HCT116 (cell line): ENCODE measurements at regions not wholly inside any gene's neighbourhood (a gene's known extent, or its start where the extent isn't known, plus 50 kb on each side); places are given as distances from the start of the nearest gene placed in this dataset.

Source experiments
- ATAC-seq: fragments of 200-7000 bp; cut with Tn5 transposase; 2 replicates; pipeline ENCODE4 v1.9.1; 2020; ENCODE audit warnings: mild to moderate bottlenecking, moderate library complexity
- BruUV-seq: library from RNA; stranded (reverse); fragments of 400-500 nt; replicated peaks from 2 replicates; lab custom pipeline; 2021; lab: Mats Ljungman, UMichigan
- CTCF ChIA-PET: fragments of 300-600 bp; sonication (Branson Sonifier 250); formaldehyde crosslinking; loops from one replicate; lab custom pipeline; 2021; ENCODE audit warnings: antibody characterized with exemption; lab: Charles Lee
- POLR2A ChIA-PET: fragments of 300-600, 350-600 bp; sonication (Branson Sonifier 250); formaldehyde crosslinking; loops from one replicate; lab custom pipeline; 2021; ENCODE audit warnings: antibody characterized with exemption; lab: Charles Lee
- RAD21 ChIA-PET, 2 experiments: fragments of 300-600 bp; sonication (Branson Sonifier 250); formaldehyde crosslinking; loops; one replicate each; lab custom pipeline; 2023; ENCODE audit warnings: low total read pairs in 2 of 2; ENCODE audit not compliant: uncharacterized antibody in 2 of 2, unreplicated experiment in 2 of 2, low non-redundant PET in 1 of 2; lab: Charles Lee
- DNase-seq: peaks from one replicate; pipeline ENCODE4 v3.0.0-alpha.2; 2010; ENCODE audit warnings: low read depth, low spot score
- H2AFZ ChIP-seq: fragments of 200-600 bp; shearing (Covaris generic), sonication (generic); 2 replicates; pipeline ENCODE4 v1.6.1; 2017; ENCODE audit warnings: low read depth, mixed run types, mixed read lengths, antibody characterized with exemption, low read length; ENCODE audit not compliant: poor library complexity, severe bottlenecking
- H3K27ac ChIP-seq: 2 replicates; pipeline ENCODE4 v1.5.1; 2012; ENCODE audit warnings: low read depth, low read length
- H3K27me3 ChIP-seq: fragments of 200-600 bp; sonication (generic); 2 replicates; pipeline ENCODE4 v1.6.1; 2016; ENCODE audit warnings: mixed run types, low read length, mixed read lengths; ENCODE audit not compliant: insufficient read depth
- H3K36me3 ChIP-seq, 2 experiments: fragments of 200-500 bp in 1 of 2; fragments of 200-600 bp in 1 of 2; sonication (Bioruptor generic) in 1 of 2; sonication (generic) in 1 of 2; 2 replicates each; pipeline versions ENCODE4 v1.5.1 to v1.6.1; 2014 to 2016; ENCODE audit warnings: low read length in 2 of 2, inconsistent platforms in 1 of 2, mixed read lengths in 1 of 2, mixed run types in 1 of 2; ENCODE audit not compliant: insufficient read depth in 2 of 2, control insufficient read depth in 1 of 2
- H3K4me1 ChIP-seq, 2 experiments: fragments of 200-600 bp in 1 of 2; sonication (generic) in 1 of 2; 2 replicates each; pipeline versions ENCODE4 v1.5.1 to v1.6.1; 2012 to 2017; ENCODE audit warnings: low read length in 2 of 2, inconsistent platforms in 1 of 2, mild to moderate bottlenecking in 1 of 2, mixed read lengths in 1 of 2, mixed run types in 1 of 2, moderate library complexity in 1 of 2; ENCODE audit not compliant: insufficient read depth in 2 of 2, control insufficient read depth in 1 of 2
- H3K4me2 ChIP-seq: fragments of 200-600 bp; sonication (generic); 2 replicates; pipeline ENCODE4 v1.6.1; 2017; ENCODE audit warnings: mixed run types, low read length, mixed read lengths
- H3K4me3 ChIP-seq, 2 experiments: fragments of 200-600 bp in 1 of 2; sonication (generic) in 1 of 2; replicated peaks in 1 of 2; 2 replicates each; pipeline ENCODE4 v1.5.1; 2011 to 2016; ENCODE audit warnings: low read length in 2 of 2, control low read depth in 1 of 2, low read depth in 1 of 2, mild to moderate bottlenecking in 1 of 2, mixed read lengths in 1 of 2, mixed run types in 1 of 2
- H3K79me2 ChIP-seq: fragments of 200-600 bp; sonication (generic); 2 replicates; pipeline ENCODE4 v1.6.1; 2017; ENCODE audit warnings: mild to moderate bottlenecking, mixed run types, low read length, moderate library complexity, mixed read lengths; ENCODE audit not compliant: insufficient read depth
- H3K9ac ChIP-seq: fragments of 200-600 bp; sonication (generic); 2 replicates; pipeline ENCODE4 v1.6.1; 2016; ENCODE audit warnings: low read length, mixed read lengths
- H3K9me2 ChIP-seq: fragments of 200-600 bp; sonication (generic), shearing (Covaris generic); 2 replicates; pipeline ENCODE4 v1.6.1; 2017; ENCODE audit warnings: mixed run types, mild to moderate bottlenecking, moderate library complexity; ENCODE audit not compliant: insufficient read depth
- H3K9me3 ChIP-seq, 2 experiments: fragments of 200-500 bp in 1 of 2; fragments of 200-600 bp in 1 of 2; sonication (Bioruptor generic) in 1 of 2; sonication (generic) in 1 of 2; 2 replicates each; pipeline ENCODE4 v1.6.1; 2014 to 2017; ENCODE audit warnings: low read length in 2 of 2, mixed read lengths in 2 of 2, inconsistent platforms in 1 of 2, low read depth in 1 of 2, mild to moderate bottlenecking in 1 of 2, mixed run types in 1 of 2, moderate library complexity in 1 of 2; ENCODE audit not compliant: control insufficient read depth in 1 of 2, insufficient read depth in 1 of 2
- H4K20me1 ChIP-seq: fragments of 200-600 bp; sonication (generic), shearing (Covaris generic); 2 replicates; pipeline ENCODE4 v1.6.1; 2017; ENCODE audit warnings: mixed run types, mild to moderate bottlenecking, moderate library complexity; ENCODE audit not compliant: insufficient read depth
- CBX3 ChIP-seq: IDR thresholded peaks from 2 replicates; pipeline ENCODE4 v1.6.1; 2012; ENCODE audit warnings: low read depth
- CEBPB ChIP-seq: IDR thresholded peaks from 2 replicates; pipeline ENCODE4 v1.6.1; 2012; ENCODE audit warnings: low read depth
- EGR1 ChIP-seq: IDR thresholded peaks from 2 replicates; pipeline ENCODE4 v1.6.1; 2012; ENCODE audit warnings: low read depth
- ELF1 ChIP-seq: IDR thresholded peaks from 2 replicates; pipeline ENCODE4 v1.6.1; 2012; ENCODE audit warnings: low read depth, borderline replicate concordance
- EZH2 ChIP-seq: fragments of 200-600 bp; sonication (generic); IDR thresholded peaks from 2 replicates; pipeline ENCODE4 v1.6.1; 2017; ENCODE audit warnings: antibody characterized with exemption, mixed run types
- EZH2phosphoT487 ChIP-seq: fragments of 200-600 bp; IDR thresholded peaks from 2 replicates; pipeline ENCODE4 v1.6.1; 2018; ENCODE audit warnings: antibody characterized with exemption, borderline replicate concordance
- FOSL1 ChIP-seq: IDR thresholded peaks from 2 replicates; pipeline ENCODE4 v1.6.1; 2012; ENCODE audit warnings: low read depth
- POLR2A ChIP-seq: IDR thresholded peaks from 2 replicates; pipeline ENCODE4 v1.7.0; 2011; ENCODE audit warnings: borderline replicate concordance; ENCODE audit not compliant: insufficient read depth, insufficient read length; ENCODE audit errors: extremely low read depth
- POLR2AphosphoS5 ChIP-seq: IDR thresholded peaks from 2 replicates; pipeline ENCODE4 v1.6.1; 2011; ENCODE audit warnings: mild to moderate bottlenecking, low read depth, low read length, moderate library complexity
- SIN3A ChIP-seq: IDR thresholded peaks from 2 replicates; pipeline ENCODE4 v1.6.1; 2012; ENCODE audit warnings: low read depth
- SP1 ChIP-seq: IDR thresholded peaks from 2 replicates; pipeline ENCODE4 v1.6.1; 2012; ENCODE audit warnings: low read depth
- SRF ChIP-seq: IDR thresholded peaks from 2 replicates; pipeline ENCODE4 v1.6.1; 2012; ENCODE audit warnings: low read depth
- TCF7L2 ChIP-seq: IDR thresholded peaks from 2 replicates; pipeline ENCODE4 v1.7.0; 2011; ENCODE audit warnings: borderline replicate concordance, inconsistent platforms; ENCODE audit not compliant: insufficient read depth, insufficient read length; ENCODE audit errors: extremely low read depth
- YY1 ChIP-seq: IDR thresholded peaks from 2 replicates; pipeline ENCODE4 v1.6.1; 2011; ENCODE audit warnings: low read length, low read depth, moderate library complexity, mild to moderate bottlenecking; ENCODE audit not compliant: insufficient replicate concordance; ENCODE audit errors: extremely low read depth
- intact Hi-C: fragments of 100-400 bp; cut with micrococcal nuclease; formaldehyde crosslinking; loops from 2 replicates; pipeline ENCODE4 v1.10.0; 2022
- TF ChIP-seq, protein P1 (sequence below): IDR thresholded peaks from 2 replicates; pipeline ENCODE4 v1.6.1; 2012; ENCODE audit warnings: low read depth
- TF ChIP-seq, protein P2 (sequence below): IDR thresholded peaks from 2 replicates; pipeline ENCODE4 v1.6.1; 2012

DNA sequence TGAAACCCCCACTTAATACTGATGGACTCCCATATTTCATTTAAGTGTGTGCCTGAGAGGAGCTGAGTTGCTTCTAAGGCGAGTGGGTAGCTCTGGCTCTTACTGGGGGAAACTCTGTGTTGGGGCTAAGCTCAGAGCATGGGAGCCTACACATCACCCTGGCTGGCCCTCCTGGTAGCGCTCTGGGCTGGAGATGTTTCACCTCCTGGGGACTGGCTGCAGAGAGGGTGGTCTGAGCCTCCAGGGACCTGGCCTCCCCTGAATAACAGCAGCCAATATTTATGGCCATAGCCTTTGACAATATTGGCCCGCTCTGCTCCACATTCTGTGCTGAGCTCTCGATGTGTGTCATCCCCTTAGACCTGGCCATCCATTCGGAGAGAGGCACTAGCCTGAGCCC is 316.5 kb downstream of the ZNF536 start:
- no TSS peak for BruUV-seq
- TF ChIP-seq SP1 (no peak), ELF1 (no peak), EGR1 (no peak), POLR2AphosphoS5 (no peak), SRF (no peak), SIN3A (no peak), CBX3 (no peak), YY1 (no peak), FOSL1 (no peak), EZH2 (no peak), TCF7L2 (no peak), POLR2A (no peak), CEBPB (no peak), EZH2phosphoT487 (no peak)
- TF ChIP-seq, protein P1, sequence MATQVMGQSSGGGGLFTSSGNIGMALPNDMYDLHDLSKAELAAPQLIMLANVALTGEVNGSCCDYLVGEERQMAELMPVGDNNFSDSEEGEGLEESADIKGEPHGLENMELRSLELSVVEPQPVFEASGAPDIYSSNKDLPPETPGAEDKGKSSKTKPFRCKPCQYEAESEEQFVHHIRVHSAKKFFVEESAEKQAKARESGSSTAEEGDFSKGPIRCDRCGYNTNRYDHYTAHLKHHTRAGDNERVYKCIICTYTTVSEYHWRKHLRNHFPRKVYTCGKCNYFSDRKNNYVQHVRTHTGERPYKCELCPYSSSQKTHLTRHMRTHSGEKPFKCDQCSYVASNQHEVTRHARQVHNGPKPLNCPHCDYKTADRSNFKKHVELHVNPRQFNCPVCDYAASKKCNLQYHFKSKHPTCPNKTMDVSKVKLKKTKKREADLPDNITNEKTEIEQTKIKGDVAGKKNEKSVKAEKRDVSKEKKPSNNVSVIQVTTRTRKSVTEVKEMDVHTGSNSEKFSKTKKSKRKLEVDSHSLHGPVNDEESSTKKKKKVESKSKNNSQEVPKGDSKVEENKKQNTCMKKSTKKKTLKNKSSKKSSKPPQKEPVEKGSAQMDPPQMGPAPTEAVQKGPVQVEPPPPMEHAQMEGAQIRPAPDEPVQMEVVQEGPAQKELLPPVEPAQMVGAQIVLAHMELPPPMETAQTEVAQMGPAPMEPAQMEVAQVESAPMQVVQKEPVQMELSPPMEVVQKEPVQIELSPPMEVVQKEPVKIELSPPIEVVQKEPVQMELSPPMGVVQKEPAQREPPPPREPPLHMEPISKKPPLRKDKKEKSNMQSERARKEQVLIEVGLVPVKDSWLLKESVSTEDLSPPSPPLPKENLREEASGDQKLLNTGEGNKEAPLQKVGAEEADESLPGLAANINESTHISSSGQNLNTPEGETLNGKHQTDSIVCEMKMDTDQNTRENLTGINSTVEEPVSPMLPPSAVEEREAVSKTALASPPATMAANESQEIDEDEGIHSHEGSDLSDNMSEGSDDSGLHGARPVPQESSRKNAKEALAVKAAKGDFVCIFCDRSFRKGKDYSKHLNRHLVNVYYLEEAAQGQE: no peak
- TF ChIP-seq, protein P2, sequence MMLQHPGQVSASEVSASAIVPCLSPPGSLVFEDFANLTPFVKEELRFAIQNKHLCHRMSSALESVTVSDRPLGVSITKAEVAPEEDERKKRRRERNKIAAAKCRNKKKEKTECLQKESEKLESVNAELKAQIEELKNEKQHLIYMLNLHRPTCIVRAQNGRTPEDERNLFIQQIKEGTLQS: no peak
- Histone ChIP-seq H3K27ac (no peak overlapping the region), H3K9me3 (no peaks in the 10 kb centered on the region), H3K9me2 (no peaks in the 10 kb centered on the region), H3K4me3 (no peak overlapping the region), H2AFZ (no peak overlapping the region), H3K4me2 (no peak overlapping the region), H3K4me1 (no peaks in the 10 kb centered on the region), H3K36me3 (no peaks in the 10 kb centered on the region), H3K79me2 (no peaks in the 10 kb centered on the region), H3K27me3 (no peaks in the 10 kb centered on the region), H4K20me1 (no peaks in the 10 kb centered on the region), H3K9ac (no peak overlapping the region)
- ATAC-seq (no peak), DNase-seq (no peak)
- ChIA-PET CTCF (no interaction called here), POLR2A (no interaction called here), RAD21 (no interaction called here)
- intact Hi-C loops: no loop called here
